Endothelial cell of umbilical vein (primary cell): ENCODE measurements at regions not wholly inside any gene's neighbourhood (a gene's known extent, or its start where the extent isn't known, plus 50 kb on each side); places are given as distances from the start of the nearest gene placed in this dataset.

Source experiments
- FOS ChIP-seq: IDR thresholded peaks from 2 replicates; pipeline ENCODE4 v1.6.1; 2011; ENCODE audit warnings: mild to moderate bottlenecking, low read length, moderate library complexity, borderline replicate concordance; ENCODE audit not compliant: insufficient read depth
- TF ChIP-seq, protein P1 (sequence below), 2 donors: IDR thresholded peaks; 1 replicate in 1 of 2; 2 replicates in 1 of 2; pipeline ENCODE4 v1.5.1; 2011; ENCODE audit warnings: low read length in 2 of 2, mild to moderate bottlenecking in 2 of 2, moderate library complexity in 2 of 2, control low read depth in 1 of 2, inconsistent platforms in 1 of 2, low read depth in 1 of 2; ENCODE audit not compliant: insufficient read depth in 1 of 2; ENCODE audit errors: extremely low read depth in 1 of 2

- TF ChIP-seq, protein P1, sequence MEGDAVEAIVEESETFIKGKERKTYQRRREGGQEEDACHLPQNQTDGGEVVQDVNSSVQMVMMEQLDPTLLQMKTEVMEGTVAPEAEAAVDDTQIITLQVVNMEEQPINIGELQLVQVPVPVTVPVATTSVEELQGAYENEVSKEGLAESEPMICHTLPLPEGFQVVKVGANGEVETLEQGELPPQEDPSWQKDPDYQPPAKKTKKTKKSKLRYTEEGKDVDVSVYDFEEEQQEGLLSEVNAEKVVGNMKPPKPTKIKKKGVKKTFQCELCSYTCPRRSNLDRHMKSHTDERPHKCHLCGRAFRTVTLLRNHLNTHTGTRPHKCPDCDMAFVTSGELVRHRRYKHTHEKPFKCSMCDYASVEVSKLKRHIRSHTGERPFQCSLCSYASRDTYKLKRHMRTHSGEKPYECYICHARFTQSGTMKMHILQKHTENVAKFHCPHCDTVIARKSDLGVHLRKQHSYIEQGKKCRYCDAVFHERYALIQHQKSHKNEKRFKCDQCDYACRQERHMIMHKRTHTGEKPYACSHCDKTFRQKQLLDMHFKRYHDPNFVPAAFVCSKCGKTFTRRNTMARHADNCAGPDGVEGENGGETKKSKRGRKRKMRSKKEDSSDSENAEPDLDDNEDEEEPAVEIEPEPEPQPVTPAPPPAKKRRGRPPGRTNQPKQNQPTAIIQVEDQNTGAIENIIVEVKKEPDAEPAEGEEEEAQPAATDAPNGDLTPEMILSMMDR (IDR thresholded peaks at IDR 0.05; ENCODE audit: extremely low read depth in 1 of 2, insufficient read depth in 1 of 2, low read depth in 1 of 2, low read length in 2 of 2): no peak
- no peak for TF ChIP-seq FOS
Measured at GRCh38 chr2:8520791-8521344, 161.0 kb upstream of the ID2 start.
